ENCODE measurements at regions not wholly inside any gene's neighbourhood (a gene's known extent, or its start where the extent isn't known, plus 50 kb on each side); places are given as distances from the start of the nearest gene placed in this dataset.

GRCh38 chrX:128699716-128700285 is 647.6 kb upstream of the ACTRT1 start:
- Histone ChIP-seq H3K27ac (ENCODE audit: low read length) (no peak overlapping the region), H3K27me3 (replicated peaks; ENCODE audit: insufficient read depth, low read length) (no peaks in the 10 kb centered on the region), H3K9ac (ENCODE audit: low read length) (no peak overlapping the region), H3F3A (ENCODE audit: insufficient read depth, low read length) (no peaks in the 10 kb centered on the region), H2AFZ (ENCODE audit: low read length) (no peak overlapping the region), H3K4me1 (ENCODE audit: low read length) (no peaks in the 10 kb centered on the region), H3K36me3 (replicated peaks; ENCODE audit: insufficient read depth, low read length) (no peaks in the 10 kb centered on the region), H3K9me2 (replicated peaks; ENCODE audit: insufficient read depth, low read length) (no peaks in the 10 kb centered on the region), H3K79me2 (ENCODE audit: low read length) (no peaks in the 10 kb centered on the region), H4K20me1 (ENCODE audit: insufficient read depth, low read length) (no peaks in the 10 kb centered on the region), H3K4me3 (ENCODE audit: low read length) (no peak overlapping the region), H3K4me2 (ENCODE audit: low read depth, low read length) (no peak overlapping the region), H3K9me3 (replicated peaks; ENCODE audit: insufficient read depth, low read length) (no peaks in the 10 kb centered on the region)
- no peak for DNase-seq
- TF ChIP-seq EZH2phosphoT487 (IDR thresholded peaks at IDR 0.05; ENCODE audit: low read length) (no peak), EZH2 (optimal IDR thresholded peaks at IDR 0.05; ENCODE audit: low read depth, low read length) (no peak), CTCF (IDR thresholded peaks at IDR 0.05; ENCODE audit: low read length) (no peak)

GRCh38 chrX:128698573-128699181 is 646.5 kb upstream of the ACTRT1 start:
- H3F3A ChIP-seq (ENCODE audit: insufficient read depth, low read length), result no peaks in the 10 kb centered on the region
- H3K9me2 ChIP-seq (replicated peaks; ENCODE audit: insufficient read depth, low read length), result no peaks in the 10 kb centered on the region
- H3K9me3 ChIP-seq (replicated peaks; ENCODE audit: insufficient read depth, low read length), result no peaks in the 10 kb centered on the region
- no peak overlapping the region for H3K9ac ChIP-seq (ENCODE audit: low read length)
- no peak for DNase-seq
- H4K20me1 ChIP-seq (ENCODE audit: insufficient read depth, low read length), result no peaks in the 10 kb centered on the region
- H3K36me3 ChIP-seq (replicated peaks; ENCODE audit: insufficient read depth, low read length), result no peaks in the 10 kb centered on the region
- H3K27me3 ChIP-seq (replicated peaks; ENCODE audit: insufficient read depth, low read length), result no peaks in the 10 kb centered on the region
- no peaks in the 10 kb centered on the region for H3K4me1 ChIP-seq (ENCODE audit: low read length)
- TF ChIP-seq EZH2 (optimal IDR thresholded peaks at IDR 0.05; ENCODE audit: low read depth, low read length), result no peak
- TF ChIP-seq EZH2phosphoT487 (IDR thresholded peaks at IDR 0.05; ENCODE audit: low read length), result no peak
- TF ChIP-seq CTCF (IDR thresholded peaks at IDR 0.05; ENCODE audit: low read length), result no peak
- no peaks in the 10 kb centered on the region for H3K79me2 ChIP-seq (ENCODE audit: low read length)
- no peak overlapping the region for H2AFZ ChIP-seq (ENCODE audit: low read length)
- H3K4me3 ChIP-seq (ENCODE audit: low read length), result no peak overlapping the region
- no peak overlapping the region for H3K4me2 ChIP-seq (ENCODE audit: low read depth, low read length)
- H3K27ac ChIP-seq (ENCODE audit: low read length), result no peak overlapping the region

- Histone ChIP-seq H3K36me3 (replicated peaks; ENCODE audit: insufficient read depth, low read length) (no peaks in the 10 kb centered on the region), H3K27ac (ENCODE audit: low read length) (no peak overlapping the region), H3K4me2 (ENCODE audit: low read depth, low read length) (no peak overlapping the region), H3K9ac (ENCODE audit: low read length) (no peak overlapping the region), H3K27me3 (replicated peaks; ENCODE audit: insufficient read depth, low read length) (no peaks in the 10 kb centered on the region), H3K79me2 (ENCODE audit: low read length) (no peaks in the 10 kb centered on the region), H3K9me2 (replicated peaks; ENCODE audit: insufficient read depth, low read length) (no peaks in the 10 kb centered on the region), H2AFZ (ENCODE audit: low read length) (no peak overlapping the region), H3K4me1 (ENCODE audit: low read length) (no peaks in the 10 kb centered on the region), H3K9me3 (replicated peaks; ENCODE audit: insufficient read depth, low read length) (no peaks in the 10 kb centered on the region), H3K4me3 (ENCODE audit: low read length) (no peak overlapping the region), H4K20me1 (ENCODE audit: insufficient read depth, low read length) (no peaks in the 10 kb centered on the region), H3F3A (ENCODE audit: insufficient read depth, low read length) (no peaks in the 10 kb centered on the region)
- TF ChIP-seq EZH2phosphoT487 (IDR thresholded peaks at IDR 0.05; ENCODE audit: low read length) (no peak), EZH2 (optimal IDR thresholded peaks at IDR 0.05; ENCODE audit: low read depth, low read length) (no peak), CTCF (IDR thresholded peaks at IDR 0.05; ENCODE audit: low read length) (no peak)
- DNase-seq, result no peak
These were observed 639.7 kb upstream of the ACTRT1 start for GRCh38 chrX:128691872-128692271.
